T-helper 17 cell (primary cell): ENCODE measurements at regions not wholly inside any gene's neighbourhood (a gene's known extent, or its start where the extent isn't known, plus 50 kb on each side); places are given as distances from the start of the nearest gene placed in this dataset.

Source experiments
- ATAC-seq: fragments of 150-1000 bp; cut with Tn5 transposase; 2 replicates; pipeline ENCODE4 v1.10.0; 2021; ENCODE audit warnings: mild to moderate bottlenecking, moderate library complexity
- DNase-seq, 3 donors: peaks; one replicate each; pipeline versions ENCODE4 v3.0.0 to v3.0.0-alpha.2; 2020 to 2021
- H3K9me3 ChIP-seq: one replicate; pipeline ENCODE4 v1.7.0; 2013; ENCODE audit warnings: low read length, mild to moderate bottlenecking; ENCODE audit not compliant: control insufficient read depth, poor library complexity, severe bottlenecking
- H3K27ac Mint-ChIP-seq: one replicate; pipeline ENCODE4 v1.8.0; 2022; ENCODE audit warnings: mild to moderate bottlenecking, moderate library complexity, mixed read lengths
- H3K27me3 Mint-ChIP-seq: one replicate; pipeline ENCODE4 v1.8.0; 2022; ENCODE audit warnings: mixed read lengths
- H3K36me3 Mint-ChIP-seq: one replicate; pipeline ENCODE4 v1.8.0; 2022; ENCODE audit warnings: low read depth, mixed read lengths
- H3K4me1 Mint-ChIP-seq: one replicate; pipeline ENCODE4 v1.8.0; 2022; ENCODE audit warnings: mild to moderate bottlenecking, mixed read lengths
- H3K4me3 Mint-ChIP-seq: one replicate; pipeline ENCODE4 v1.8.0; 2022; ENCODE audit warnings: mild to moderate bottlenecking, moderate library complexity, mixed read lengths

GRCh38 chr7:16315280-16315679 lies 106.1 kb downstream of the CRPPA start:
- DNase-seq (no peak), ATAC-seq (no peak)
- H3K4me3 Mint-ChIP-seq = no peak overlapping the region
- H3K27me3 Mint-ChIP-seq = no peaks in the 10 kb centered on the region
- H3K4me1 Mint-ChIP-seq = no peaks in the 10 kb centered on the region
- no peaks in the 10 kb centered on the region for H3K9me3 ChIP-seq
- H3K36me3 Mint-ChIP-seq = no peaks in the 10 kb centered on the region
- no peak overlapping the region for H3K27ac Mint-ChIP-seq

- H3K4me1 Mint-ChIP-seq = no peaks in the 10 kb centered on the region
- H3K27me3 Mint-ChIP-seq = no peaks in the 10 kb centered on the region
- DNase-seq = no peak
- no peaks in the 10 kb centered on the region for H3K36me3 Mint-ChIP-seq
- ATAC-seq = no peak
- no peak overlapping the region for H3K4me3 Mint-ChIP-seq
- no peaks in the 10 kb centered on the region for H3K9me3 ChIP-seq
- no peak overlapping the region for H3K27ac Mint-ChIP-seq
Measured at GRCh38 chr7:16309129-16309528, 112.2 kb downstream of the CRPPA start.

- Mint-ChIP-seq H3K36me3 (no peaks in the 10 kb centered on the region), H3K27me3 (no peaks in the 10 kb centered on the region), H3K4me3 (no peak overlapping the region), H3K4me1 (no peaks in the 10 kb centered on the region), H3K27ac (no peak overlapping the region)
- DNase-seq (no peak), ATAC-seq (no peak)
- no peaks in the 10 kb centered on the region for H3K9me3 ChIP-seq
Measured at GRCh38 chr7:16301291-16301690, 120.0 kb downstream of the CRPPA start.

- H3K36me3 Mint-ChIP-seq = no peaks in the 10 kb centered on the region
- no peaks in the 10 kb centered on the region for H3K4me1 Mint-ChIP-seq
- H3K27ac Mint-ChIP-seq = no peak overlapping the region
- no peaks in the 10 kb centered on the region for H3K9me3 ChIP-seq
- H3K4me3 Mint-ChIP-seq = no peak overlapping the region
- no peak for ATAC-seq
- no peaks in the 10 kb centered on the region for H3K27me3 Mint-ChIP-seq
- no peak for DNase-seq
Measured at GRCh38 chr7:16300361-16300895, 120.9 kb downstream of the CRPPA start.

GRCh38 chr7:16299853-16300252 lies 121.5 kb downstream of the CRPPA start:
- no peaks in the 10 kb centered on the region for H3K4me1 Mint-ChIP-seq
- H3K4me3 Mint-ChIP-seq = no peak overlapping the region
- H3K9me3 ChIP-seq = no peaks in the 10 kb centered on the region
- no peak for ATAC-seq
- no peaks in the 10 kb centered on the region for H3K27me3 Mint-ChIP-seq
- H3K27ac Mint-ChIP-seq = no peak overlapping the region
- H3K36me3 Mint-ChIP-seq = no peaks in the 10 kb centered on the region
- no peak for DNase-seq

- ATAC-seq = no peak
- no peak for DNase-seq
- Mint-ChIP-seq H3K4me3 (no peak overlapping the region), H3K36me3 (no peaks in the 10 kb centered on the region), H3K27me3 (no peaks in the 10 kb centered on the region), H3K27ac (no peak overlapping the region), H3K4me1 (no peaks in the 10 kb centered on the region)
- H3K9me3 ChIP-seq = no peaks in the 10 kb centered on the region
Measured at GRCh38 chr7:16298221-16298620, 123.1 kb downstream of the CRPPA start.

- no peaks in the 10 kb centered on the region for H3K27me3 Mint-ChIP-seq
- H3K27ac Mint-ChIP-seq = no peak overlapping the region
Measured at GRCh38 chr7:16295558-16295957, 125.8 kb downstream of the CRPPA start.

GRCh38 chr7:16293669-16294425 lies 127.5 kb downstream of the CRPPA start:
- Mint-ChIP-seq H3K27ac (no peak overlapping the region), H3K4me1 (no peaks in the 10 kb centered on the region), H3K36me3 (no peaks in the 10 kb centered on the region), H3K4me3 (no peak overlapping the region), H3K27me3 (no peaks in the 10 kb centered on the region)
- ATAC-seq (no peak), DNase-seq (no peak)
- H3K9me3 ChIP-seq = no peaks in the 10 kb centered on the region

More at GRCh38 chr7:16295558-16295957, 125.8 kb downstream of the CRPPA start:
- DNase-seq = no peak
- no peaks in the 10 kb centered on the region for H3K4me1 Mint-ChIP-seq
- H3K36me3 Mint-ChIP-seq = no peaks in the 10 kb centered on the region
- H3K9me3 ChIP-seq = no peaks in the 10 kb centered on the region
- no peak overlapping the region for H3K4me3 Mint-ChIP-seq
- no peak for ATAC-seq

GRCh38 chr7:16284581-16284980 lies 136.8 kb downstream of the CRPPA start:
- H3K9me3 ChIP-seq = no peaks in the 10 kb centered on the region

GRCh38 chr7:16278167-16278787 lies 143.1 kb downstream of the CRPPA start:
- H3K27ac Mint-ChIP-seq = no peak overlapping the region
- no peak for ATAC-seq
- H3K4me3 Mint-ChIP-seq = no peak overlapping the region
- no peaks in the 10 kb centered on the region for H3K4me1 Mint-ChIP-seq
- H3K36me3 Mint-ChIP-seq = no peaks in the 10 kb centered on the region
- no peaks in the 10 kb centered on the region for H3K9me3 ChIP-seq
- no peak for DNase-seq
- no peaks in the 10 kb centered on the region for H3K27me3 Mint-ChIP-seq

More at GRCh38 chr7:16284581-16284980, 136.8 kb downstream of the CRPPA start:
- no peak for ATAC-seq
- H3K4me3 Mint-ChIP-seq = no peak overlapping the region
- DNase-seq = no peak
- no peak overlapping the region for H3K27ac Mint-ChIP-seq
- H3K27me3 Mint-ChIP-seq = no peaks in the 10 kb centered on the region
- H3K4me1 Mint-ChIP-seq = no peaks in the 10 kb centered on the region
- H3K36me3 Mint-ChIP-seq = no peaks in the 10 kb centered on the region

- H3K27ac Mint-ChIP-seq = no peak overlapping the region
- no peaks in the 10 kb centered on the region for H3K4me1 Mint-ChIP-seq
- no peaks in the 10 kb centered on the region for H3K9me3 ChIP-seq
- no peak for ATAC-seq
- no peak for DNase-seq
- H3K27me3 Mint-ChIP-seq = no peaks in the 10 kb centered on the region
- H3K4me3 Mint-ChIP-seq = no peak overlapping the region
- no peaks in the 10 kb centered on the region for H3K36me3 Mint-ChIP-seq
Measured at GRCh38 chr7:16271990-16272665, 149.2 kb downstream of the CRPPA start.

GRCh38 chr7:16271355-16271915 lies 149.9 kb downstream of the CRPPA start:
- Mint-ChIP-seq H3K36me3 (no peaks in the 10 kb centered on the region), H3K4me1 (no peaks in the 10 kb centered on the region), H3K4me3 (no peak overlapping the region), H3K27ac (no peak overlapping the region), H3K27me3 (no peaks in the 10 kb centered on the region)
- ATAC-seq (no peak), DNase-seq (no peak)
- no peaks in the 10 kb centered on the region for H3K9me3 ChIP-seq

GRCh38 chr7:16270844-16271243 lies 150.5 kb downstream of the CRPPA start:
- Mint-ChIP-seq H3K4me3 (no peak overlapping the region), H3K27me3 (no peaks in the 10 kb centered on the region)

More at GRCh38 chr7:16270844-16271243, 150.5 kb downstream of the CRPPA start:
- Mint-ChIP-seq H3K4me1 (no peaks in the 10 kb centered on the region), H3K27ac (no peak overlapping the region), H3K36me3 (no peaks in the 10 kb centered on the region)
- no peak for DNase-seq
- no peak for ATAC-seq
- H3K9me3 ChIP-seq = no peaks in the 10 kb centered on the region
